ENCODE measurements at regions not wholly inside any gene's neighbourhood (a gene's known extent, or its start where the extent isn't known, plus 50 kb on each side); places are given as distances from the start of the nearest gene placed in this dataset.

GRCh38 chr17:69605571-69605970 lies 191.1 kb downstream of the MAP2K6 start:
- TF ChIP-seq CTCF (IDR thresholded peaks at IDR 0.05; ENCODE audit: insufficient read depth, low read length, severe bottlenecking) = no peak
- no peaks in the 10 kb centered on the region for H3K27me3 ChIP-seq (ENCODE audit: control insufficient read depth, insufficient read depth, low read length)
- H3K36me3 ChIP-seq (ENCODE audit: control insufficient read depth, insufficient read depth, low read length) = no peaks in the 10 kb centered on the region
- FAIRE-seq = no peak
- DNase-seq (ENCODE audit: low read depth) = no peak
- H3K4me3 ChIP-seq (ENCODE audit: low read depth, low read length) = no peak overlapping the region

GRCh38 chr17:69606142-69606800 lies 191.8 kb downstream of the MAP2K6 start:
- no peak for TF ChIP-seq CTCF (IDR thresholded peaks at IDR 0.05; ENCODE audit: insufficient read depth, low read length, severe bottlenecking)
- DNase-seq (ENCODE audit: low read depth) (no peak), FAIRE-seq (no peak)
- no peaks in the 10 kb centered on the region for H3K36me3 ChIP-seq (ENCODE audit: control insufficient read depth, insufficient read depth, low read length)
- no peaks in the 10 kb centered on the region for H3K27me3 ChIP-seq (ENCODE audit: control insufficient read depth, insufficient read depth, low read length)
- no peak overlapping the region for H3K4me3 ChIP-seq (ENCODE audit: low read depth, low read length)

- H3K4me3 ChIP-seq (ENCODE audit: low read depth, low read length) = no peak overlapping the region
- DNase-seq (ENCODE audit: low read depth) (peak; percentile 81), FAIRE-seq (no peak)
- peak; percentile 82 for TF ChIP-seq CTCF (IDR thresholded peaks at IDR 0.05; ENCODE audit: insufficient read depth, low read length, severe bottlenecking)
- H3K36me3 ChIP-seq (ENCODE audit: control insufficient read depth, insufficient read depth, low read length) = no peaks in the 10 kb centered on the region
- no peaks in the 10 kb centered on the region for H3K27me3 ChIP-seq (ENCODE audit: control insufficient read depth, insufficient read depth, low read length)
These were observed 192.8 kb downstream of the MAP2K6 start for GRCh38 chr17:69607162-69607834.

GRCh38 chr17:69608141-69608540 lies 193.6 kb downstream of the MAP2K6 start:
- FAIRE-seq = no peak
- Histone ChIP-seq H3K4me3 (ENCODE audit: low read depth, low read length) (no peak overlapping the region), H3K36me3 (ENCODE audit: control insufficient read depth, insufficient read depth, low read length) (no peaks in the 10 kb centered on the region), H3K27me3 (ENCODE audit: control insufficient read depth, insufficient read depth, low read length) (no peaks in the 10 kb centered on the region)
- DNase-seq (ENCODE audit: low read depth) = no peak
- TF ChIP-seq CTCF (IDR thresholded peaks at IDR 0.05; ENCODE audit: insufficient read depth, low read length, severe bottlenecking) = no peak

GRCh38 chr17:69608808-69609472 lies 194.4 kb downstream of the MAP2K6 start:
- H3K4me3 ChIP-seq (ENCODE audit: low read depth, low read length) = no peak overlapping the region
- no peak for FAIRE-seq

More at GRCh38 chr17:69608808-69609472, 194.4 kb downstream of the MAP2K6 start:
- H3K36me3 ChIP-seq (ENCODE audit: control insufficient read depth, insufficient read depth, low read length) = no peaks in the 10 kb centered on the region
- TF ChIP-seq CTCF (IDR thresholded peaks at IDR 0.05; ENCODE audit: insufficient read depth, low read length, severe bottlenecking) = no peak
- no peaks in the 10 kb centered on the region for H3K27me3 ChIP-seq (ENCODE audit: control insufficient read depth, insufficient read depth, low read length)
- peak; percentile 91 for DNase-seq (ENCODE audit: low read depth)
